ENCODE measurements at regions not wholly inside any gene's neighbourhood (a gene's known extent, or its start where the extent isn't known, plus 50 kb on each side); places are given as distances from the start of the nearest gene placed in this dataset.

DNA sequence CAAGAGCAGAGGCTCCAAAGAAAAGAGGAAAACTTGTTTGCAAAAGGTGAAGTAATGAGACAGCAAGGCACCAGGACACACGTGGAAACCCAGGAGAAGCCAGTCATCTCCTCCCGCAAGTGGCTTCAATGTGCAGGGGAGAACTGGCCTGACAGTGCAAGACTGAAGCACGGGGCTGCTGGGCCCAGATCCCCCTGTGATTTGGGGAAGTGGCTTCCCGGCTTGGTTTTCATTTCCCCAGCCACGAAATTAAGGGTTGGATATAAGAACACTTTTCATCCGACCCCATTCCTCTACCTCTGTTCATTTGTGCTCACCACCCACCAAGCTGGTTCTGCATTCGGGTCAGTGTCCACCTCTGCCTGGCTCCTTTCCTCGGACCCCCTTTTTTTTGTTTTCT, 306.4 kb downstream of the FGFR2 start:
- no peak overlapping the region for H3K4me3 ChIP-seq
- peaks cover 2% of the 10 kb centered on the region for H3K4me1 ChIP-seq
- no peaks in the 10 kb centered on the region for H3K27me3 ChIP-seq
- no peak for DNase-seq
- TF ChIP-seq CTCF (IDR thresholded peaks at IDR 0.05), result no peak
- no peak overlapping the region for H3K27ac ChIP-seq
- no peaks in the 10 kb centered on the region for H3K9me3 ChIP-seq
- H3K9ac ChIP-seq (ENCODE audit: low read depth in 2 of 2, low read length in 2 of 2), result no peak overlapping the region
- intact Hi-C loops (cut with DNase I), result no loop called here
- no peaks in the 10 kb centered on the region for H3K36me3 ChIP-seq

DNA sequence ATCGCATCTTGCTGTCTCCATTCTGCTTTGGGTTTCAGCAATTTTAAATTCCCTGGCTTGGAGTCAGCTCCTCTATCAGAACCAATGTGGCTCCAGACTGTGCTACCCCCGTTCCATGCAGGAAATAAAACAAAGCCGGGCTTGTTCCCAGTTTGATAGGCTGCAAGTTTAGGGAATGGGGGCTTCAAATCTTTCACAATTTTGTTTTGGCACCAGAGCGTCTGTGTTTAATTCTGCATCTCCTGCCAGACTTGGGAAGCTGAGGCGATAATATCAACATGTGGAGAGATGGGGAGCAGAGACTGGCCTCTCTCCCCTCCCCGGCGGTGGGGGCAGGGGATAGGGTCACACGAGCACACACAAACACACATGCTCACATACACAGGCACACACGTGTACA, 305.9 kb downstream of the FGFR2 start:
- intact Hi-C loops (cut with DNase I), result no loop called here
- no peak for TF ChIP-seq CTCF (IDR thresholded peaks at IDR 0.05)
- no peak overlapping the region for H3K27ac ChIP-seq

DNA sequence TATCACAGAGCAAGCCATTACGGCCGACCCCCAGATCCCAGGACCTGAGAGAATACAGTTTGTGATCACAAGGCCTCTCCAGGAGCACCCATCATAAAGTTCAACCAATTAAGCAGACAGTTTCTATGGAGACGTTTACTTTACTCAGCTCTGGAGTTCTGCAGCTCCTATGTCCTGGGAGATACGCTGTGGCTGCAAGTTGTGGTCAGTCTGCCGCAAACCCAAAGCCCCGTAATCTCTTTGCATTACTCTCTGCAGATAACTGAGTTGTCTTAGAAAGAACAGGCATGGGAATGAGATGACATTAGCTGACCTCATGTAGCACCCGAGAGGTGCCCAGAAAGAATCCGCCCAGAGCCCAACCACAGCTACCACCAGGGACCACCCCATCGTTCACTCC, 305.1 kb downstream of the FGFR2 start:
- no peak for TF ChIP-seq CTCF (IDR thresholded peaks at IDR 0.05)
- DNase-seq, result no peak
- Histone ChIP-seq H3K36me3 (no peaks in the 10 kb centered on the region), H3K4me3 (no peak overlapping the region), H3K27ac (no peak overlapping the region), H3K9ac (ENCODE audit: low read depth in 2 of 2, low read length in 2 of 2) (peak overlapping the region in 1 of 2 donors; percentile 15), H3K27me3 (no peaks in the 10 kb centered on the region), H3K9me3 (no peaks in the 10 kb centered on the region), H3K4me1 (no peaks in the 10 kb centered on the region)
- intact Hi-C loops (cut with DNase I), result no loop called here

More for the DNA sequence above, 305.9 kb downstream of the FGFR2 start:
- H3K9ac ChIP-seq (ENCODE audit: low read depth in 2 of 2, low read length in 2 of 2), result no peak overlapping the region
- no peaks in the 10 kb centered on the region for H3K36me3 ChIP-seq
- H3K4me1 ChIP-seq, result peaks cover 2% of the 10 kb centered on the region
- no peaks in the 10 kb centered on the region for H3K27me3 ChIP-seq
- H3K4me3 ChIP-seq, result no peak overlapping the region
- H3K9me3 ChIP-seq, result no peaks in the 10 kb centered on the region
- DNase-seq, result no peak

GRCh38 chr10:121294630-121295029, 303.6 kb downstream of the FGFR2 start:
- intact Hi-C loops (cut with DNase I), result no loop called here
- no peak overlapping the region for H3K27ac ChIP-seq
- no peak for TF ChIP-seq CTCF (IDR thresholded peaks at IDR 0.05)

GRCh38 chr10:121296378-121296777, 301.9 kb downstream of the FGFR2 start:
- no peak for DNase-seq
- Histone ChIP-seq H3K27me3 (no peaks in the 10 kb centered on the region), H3K4me1 (no peaks in the 10 kb centered on the region), H3K9me3 (no peaks in the 10 kb centered on the region), H3K27ac (no peak overlapping the region), H3K9ac (ENCODE audit: low read depth in 2 of 2, low read length in 2 of 2) (no peak overlapping the region), H3K4me3 (no peak overlapping the region), H3K36me3 (no peaks in the 10 kb centered on the region)
- intact Hi-C loops (cut with DNase I), result no loop called here
- TF ChIP-seq CTCF (IDR thresholded peaks at IDR 0.05), result no peak

More at GRCh38 chr10:121294630-121295029, 303.6 kb downstream of the FGFR2 start:
- H3K36me3 ChIP-seq, result no peaks in the 10 kb centered on the region
- no peaks in the 10 kb centered on the region for H3K4me1 ChIP-seq
- no peak overlapping the region for H3K9ac ChIP-seq (ENCODE audit: low read depth in 2 of 2, low read length in 2 of 2)
- no peak for DNase-seq
- H3K4me3 ChIP-seq, result no peak overlapping the region
- no peaks in the 10 kb centered on the region for H3K9me3 ChIP-seq
- H3K27me3 ChIP-seq, result no peaks in the 10 kb centered on the region
